Right renal pelvis (tissue), 4 donors: ENCODE measurements at regions not wholly inside any gene's neighbourhood (a gene's known extent, or its start where the extent isn't known, plus 50 kb on each side); places are given as distances from the start of the nearest gene placed in this dataset.

Experiments used
- DNase-seq, 4 donors: peaks; one replicate each; pipeline ENCODE4 v3.0.0-alpha.2; 2013; ENCODE audit warnings: low read depth in 4 of 4, low spot score in 3 of 4, missing footprints in 1 of 4

- DNase-seq, result no peak
Measured at GRCh38 chr1:90100566-90100965, 105.7 kb downstream of the ZNF326 start.

- DNase-seq, result no peak
Measured at GRCh38 chr1:90092441-90092840, 97.5 kb downstream of the ZNF326 start.
